Activated T-cell treated with anti-CD3 and anti-CD28 coated beads, Interleukin-2, amount 50 U/mL, for 72 hours (primary cell): ENCODE measurements at regions not wholly inside any gene's neighbourhood (a gene's known extent, or its start where the extent isn't known, plus 50 kb on each side); places are given as distances from the start of the nearest gene placed in this dataset.

Experiments used
- ATAC-seq, 2 donors: fragments of 150-1000 bp; cut with Tn5 transposase; replicated peaks in 1 of 2; 2 replicates each; pipeline ENCODE4 v1.10.0; 2021; ENCODE audit warnings: moderate library complexity in 2 of 2, mild to moderate bottlenecking in 1 of 2
- DNase-seq, 2 donors: peaks; one replicate each; pipeline ENCODE4 v3.0.0; 2021 to 2022; ENCODE audit warnings: mixed read lengths in 1 of 2
- H3K27ac Mint-ChIP-seq: one replicate; pipeline ENCODE4 v1.8.0; 2022; ENCODE audit warnings: mild to moderate bottlenecking, moderate library complexity, mixed read lengths
- H3K27me3 Mint-ChIP-seq: one replicate; pipeline ENCODE4 v1.8.0; 2022; ENCODE audit warnings: low read depth, mixed read lengths
- H3K36me3 Mint-ChIP-seq, 2 donors: one replicate each; pipeline ENCODE4 v1.8.0; 2022; ENCODE audit warnings: mixed read lengths in 2 of 2, mild to moderate bottlenecking in 1 of 2; ENCODE audit not compliant: insufficient read depth in 2 of 2
- H3K4me1 Mint-ChIP-seq: one replicate; pipeline ENCODE4 v1.8.0; 2022; ENCODE audit warnings: low read depth, mixed read lengths
- H3K4me3 Mint-ChIP-seq, 2 donors: one replicate each; pipeline ENCODE4 v1.8.0; 2022; ENCODE audit warnings: mild to moderate bottlenecking in 2 of 2, mixed read lengths in 2 of 2, moderate library complexity in 2 of 2
- H3K9me3 Mint-ChIP-seq, 2 donors: one replicate each; pipeline ENCODE4 v1.8.0; 2022; ENCODE audit warnings: mixed read lengths in 2 of 2

- no peaks in the 10 kb centered on the region for H3K9me3 Mint-ChIP-seq
- no peaks in the 10 kb centered on the region for H3K36me3 Mint-ChIP-seq
- no peaks in the 10 kb centered on the region for H3K4me1 Mint-ChIP-seq
- DNase-seq (no peak), ATAC-seq (no peak)
- H3K27ac Mint-ChIP-seq, result no peak overlapping the region
- H3K4me3 Mint-ChIP-seq, result no peak overlapping the region
- no peaks in the 10 kb centered on the region for H3K27me3 Mint-ChIP-seq
These were observed 252.3 kb downstream of the PDHA2 start for GRCh38 chr4:96092151-96092705.

GRCh38 chr4:96093057-96093456 is 253.2 kb downstream of the PDHA2 start:
- no peak for DNase-seq
- Mint-ChIP-seq H3K27ac (no peak overlapping the region), H3K4me3 (no peak overlapping the region), H3K36me3 (no peaks in the 10 kb centered on the region), H3K9me3 (no peaks in the 10 kb centered on the region), H3K27me3 (no peaks in the 10 kb centered on the region), H3K4me1 (no peaks in the 10 kb centered on the region)
- no peak for ATAC-seq

GRCh38 chr4:96093563-96093962 is 253.7 kb downstream of the PDHA2 start:
- DNase-seq, result no peak

GRCh38 chr4:96094183-96094582 is 254.3 kb downstream of the PDHA2 start:
- Mint-ChIP-seq H3K27me3 (no peaks in the 10 kb centered on the region), H3K27ac (no peak overlapping the region), H3K4me3 (no peak overlapping the region), H3K9me3 (no peaks in the 10 kb centered on the region), H3K36me3 (no peaks in the 10 kb centered on the region), H3K4me1 (no peaks in the 10 kb centered on the region)
- ATAC-seq (no peak), DNase-seq (no peak)

More at GRCh38 chr4:96093563-96093962, 253.7 kb downstream of the PDHA2 start:
- no peak for ATAC-seq
- Mint-ChIP-seq H3K4me3 (no peak overlapping the region), H3K9me3 (no peaks in the 10 kb centered on the region), H3K27ac (no peak overlapping the region), H3K36me3 (no peaks in the 10 kb centered on the region), H3K27me3 (no peaks in the 10 kb centered on the region), H3K4me1 (no peaks in the 10 kb centered on the region)

- ATAC-seq, result no peak
These were observed 257.2 kb downstream of the PDHA2 start for GRCh38 chr4:96097040-96097607.

GRCh38 chr4:96097693-96098092 is 257.8 kb downstream of the PDHA2 start:
- no peak for ATAC-seq
- no peaks in the 10 kb centered on the region for H3K27me3 Mint-ChIP-seq
- no peak for DNase-seq
- peaks cover 0 to 1% of the 10 kb centered on the region in 2 donors for H3K9me3 Mint-ChIP-seq
- no peaks in the 10 kb centered on the region for H3K36me3 Mint-ChIP-seq
- H3K27ac Mint-ChIP-seq, result no peak overlapping the region
- no peaks in the 10 kb centered on the region for H3K4me1 Mint-ChIP-seq
- H3K4me3 Mint-ChIP-seq, result no peak overlapping the region

More at GRCh38 chr4:96097040-96097607, 257.2 kb downstream of the PDHA2 start:
- no peaks in the 10 kb centered on the region for H3K36me3 Mint-ChIP-seq
- H3K4me1 Mint-ChIP-seq, result no peaks in the 10 kb centered on the region
- H3K4me3 Mint-ChIP-seq, result no peak overlapping the region
- H3K27me3 Mint-ChIP-seq, result no peaks in the 10 kb centered on the region
- H3K9me3 Mint-ChIP-seq, result peaks cover 0 to 1% of the 10 kb centered on the region in 2 donors
- no peak for DNase-seq
- H3K27ac Mint-ChIP-seq, result no peak overlapping the region

GRCh38 chr4:96099031-96099430 is 259.1 kb downstream of the PDHA2 start:
- ATAC-seq (no peak), DNase-seq (no peak)
- no peaks in the 10 kb centered on the region for H3K27me3 Mint-ChIP-seq
- peaks cover 0 to 1% of the 10 kb centered on the region in 2 donors for H3K9me3 Mint-ChIP-seq
- no peak overlapping the region for H3K4me3 Mint-ChIP-seq
- H3K27ac Mint-ChIP-seq, result no peak overlapping the region
- H3K4me1 Mint-ChIP-seq, result no peaks in the 10 kb centered on the region
- H3K36me3 Mint-ChIP-seq, result no peaks in the 10 kb centered on the region

- H3K9me3 Mint-ChIP-seq, result peaks cover 0 to 2% of the 10 kb centered on the region in 2 donors
- no peak for DNase-seq
- ATAC-seq, result no peak
These were observed 262.7 kb downstream of the PDHA2 start for GRCh38 chr4:96102541-96103026.

GRCh38 chr4:96103086-96103485 is 263.2 kb downstream of the PDHA2 start:
- H3K4me3 Mint-ChIP-seq, result no peak overlapping the region
- H3K27ac Mint-ChIP-seq, result no peak overlapping the region
- no peaks in the 10 kb centered on the region for H3K27me3 Mint-ChIP-seq
- peaks cover 3 to 4% of the 10 kb centered on the region in 2 donors for H3K9me3 Mint-ChIP-seq
- DNase-seq (no peak), ATAC-seq (no peak)
- no peaks in the 10 kb centered on the region for H3K4me1 Mint-ChIP-seq
- H3K36me3 Mint-ChIP-seq, result peaks cover 0 to 2% of the 10 kb centered on the region in 2 donors

More at GRCh38 chr4:96102541-96103026, 262.7 kb downstream of the PDHA2 start:
- Mint-ChIP-seq H3K27me3 (no peaks in the 10 kb centered on the region), H3K4me1 (no peaks in the 10 kb centered on the region), H3K27ac (no peak overlapping the region), H3K4me3 (no peak overlapping the region), H3K36me3 (no peaks in the 10 kb centered on the region)

- ATAC-seq (no peak), DNase-seq (no peak)
- no peaks in the 10 kb centered on the region for H3K27me3 Mint-ChIP-seq
- H3K9me3 Mint-ChIP-seq, result peaks cover 6 to 13% of the 10 kb centered on the region in 2 donors
- peaks cover 0 to 2% of the 10 kb centered on the region in 2 donors for H3K36me3 Mint-ChIP-seq
- H3K4me1 Mint-ChIP-seq, result no peaks in the 10 kb centered on the region
- H3K27ac Mint-ChIP-seq, result no peak overlapping the region
- no peak overlapping the region for H3K4me3 Mint-ChIP-seq
These were observed 268.3 kb downstream of the PDHA2 start for GRCh38 chr4:96108146-96108545.

- no peak for ATAC-seq
- H3K27me3 Mint-ChIP-seq, result no peaks in the 10 kb centered on the region
- H3K4me1 Mint-ChIP-seq, result no peaks in the 10 kb centered on the region
- peaks cover 8 to 13% of the 10 kb centered on the region in 2 donors for H3K9me3 Mint-ChIP-seq
- no peak for DNase-seq
- no peak overlapping the region for H3K27ac Mint-ChIP-seq
- no peak overlapping the region for H3K4me3 Mint-ChIP-seq
- H3K36me3 Mint-ChIP-seq, result peaks cover 0 to 2% of the 10 kb centered on the region in 2 donors
These were observed 272.7 kb downstream of the PDHA2 start for GRCh38 chr4:96112631-96113030.

- peaks cover 0 to 2% of the 10 kb centered on the region in 2 donors for H3K9me3 Mint-ChIP-seq
- H3K4me3 Mint-ChIP-seq, result no peak overlapping the region
- H3K36me3 Mint-ChIP-seq, result no peaks in the 10 kb centered on the region
- ATAC-seq, result no peak
- DNase-seq, result no peak
- H3K4me1 Mint-ChIP-seq, result no peaks in the 10 kb centered on the region
- H3K27ac Mint-ChIP-seq, result no peak overlapping the region
- no peaks in the 10 kb centered on the region for H3K27me3 Mint-ChIP-seq
These were observed 280.3 kb downstream of the PDHA2 start for GRCh38 chr4:96120206-96120605.

GRCh38 chr4:96126227-96126626 is 286.3 kb downstream of the PDHA2 start:
- DNase-seq (no peak), ATAC-seq (no peak)
- Mint-ChIP-seq H3K27ac (no peak overlapping the region), H3K27me3 (no peaks in the 10 kb centered on the region), H3K9me3 (peaks cover 0 to 4% of the 10 kb centered on the region in 2 donors), H3K36me3 (no peaks in the 10 kb centered on the region), H3K4me1 (no peaks in the 10 kb centered on the region), H3K4me3 (no peak overlapping the region)

- no peak for ATAC-seq
- Mint-ChIP-seq H3K27me3 (no peaks in the 10 kb centered on the region), H3K9me3 (no peaks in the 10 kb centered on the region), H3K4me1 (no peaks in the 10 kb centered on the region), H3K4me3 (no peak overlapping the region), H3K27ac (no peak overlapping the region), H3K36me3 (no peaks in the 10 kb centered on the region)
- no peak for DNase-seq
These were observed 291.3 kb downstream of the PDHA2 start for GRCh38 chr4:96131186-96131585.
